Urinary bladder (tissue), 3 donors: ENCODE measurements at regions not wholly inside any gene's neighbourhood (a gene's known extent, or its start where the extent isn't known, plus 50 kb on each side); places are given as distances from the start of the nearest gene placed in this dataset.

Source experiments
- DNase-seq: peaks from one replicate; pipeline ENCODE4 v3.0.0-alpha.2; 2015; ENCODE audit errors: extremely low spot score
- H3K27ac ChIP-seq: one replicate; pipeline ENCODE4 v1.5.1; 2013; ENCODE audit warnings: low read depth, mild to moderate bottlenecking, moderate library complexity
- H3K36me3 ChIP-seq: one replicate; pipeline ENCODE4 v1.6.1; 2013; ENCODE audit warnings: mild to moderate bottlenecking, moderate library complexity; ENCODE audit not compliant: insufficient read depth
- H3K4me1 ChIP-seq: one replicate; pipeline ENCODE4 v1.6.1; 2013; ENCODE audit warnings: mild to moderate bottlenecking, moderate library complexity; ENCODE audit not compliant: insufficient read depth
- H3K4me3 ChIP-seq: one replicate; pipeline ENCODE4 v1.5.1; 2013; ENCODE audit warnings: low read depth, low read length
- WGBS: extraction: QIAGEN DNeasy Blood & Tissue Kit; methylation state at CpG from one replicate; pipeline ENCODE4 v1.1.7; 2013; 5-methylcytosine and 5-hydroxymethylcytosine counted together
- donor health status: healthy with polysubstance abuse.
- donor health status: healthy.

- no peak for DNase-seq
- H3K36me3 ChIP-seq: no peaks in the 10 kb centered on the region
- H3K27ac ChIP-seq: no peak overlapping the region
Observed at GRCh38 chr10:94043431-94043990, 49.8 kb downstream of the PLCE1 start.

GRCh38 chr10:94046098-94046497, 52.4 kb downstream of the PLCE1 start:
- Histone ChIP-seq H3K27ac (no peak overlapping the region), H3K4me1 (no peaks in the 10 kb centered on the region), H3K4me3 (no peak overlapping the region), H3K36me3 (no peaks in the 10 kb centered on the region)
- no peak for DNase-seq
- 23% methylated on average over 1 of the region's 1 CpG for WGBS

More at GRCh38 chr10:94043431-94043990, 49.8 kb downstream of the PLCE1 start:
- no peaks in the 10 kb centered on the region for H3K4me1 ChIP-seq
- no peak overlapping the region for H3K4me3 ChIP-seq

- 90% methylated on average over 3 of the region's 3 CpGs for WGBS
- H3K27ac ChIP-seq: no peak overlapping the region
Observed at GRCh38 chr10:94047293-94047692, 53.6 kb downstream of the PLCE1 start.

GRCh38 chr10:94049911-94050310, 56.2 kb downstream of the PLCE1 start:
- no peak overlapping the region for H3K27ac ChIP-seq
- 66% methylated on average over 4 of the region's 4 CpGs for WGBS
- no peaks in the 10 kb centered on the region for H3K4me1 ChIP-seq
- H3K36me3 ChIP-seq: no peaks in the 10 kb centered on the region
- no peak overlapping the region for H3K4me3 ChIP-seq
- DNase-seq: no peak

More at GRCh38 chr10:94047293-94047692, 53.6 kb downstream of the PLCE1 start:
- Histone ChIP-seq H3K4me3 (no peak overlapping the region), H3K4me1 (no peaks in the 10 kb centered on the region), H3K36me3 (no peaks in the 10 kb centered on the region)
- no peak for DNase-seq

GRCh38 chr10:94052281-94052680, 58.5 kb downstream of the PLCE1 start:
- Histone ChIP-seq H3K4me3 (no peak overlapping the region), H3K36me3 (no peaks in the 10 kb centered on the region), H3K4me1 (no peaks in the 10 kb centered on the region), H3K27ac (no peak overlapping the region)
- 86% methylated on average over 1 of the region's 1 CpG for WGBS
- no peak for DNase-seq

- WGBS: 66% methylated on average over 11 of the region's 11 CpGs
- no peak for DNase-seq
- no peak overlapping the region for H3K4me3 ChIP-seq
- H3K4me1 ChIP-seq: no peaks in the 10 kb centered on the region
- no peaks in the 10 kb centered on the region for H3K36me3 ChIP-seq
- no peak overlapping the region for H3K27ac ChIP-seq
Observed at GRCh38 chr10:94052866-94053791, 59.4 kb downstream of the PLCE1 start.

- 91% methylated on average over 3 of the region's 3 CpGs for WGBS
- Histone ChIP-seq H3K36me3 (no peaks in the 10 kb centered on the region), H3K4me1 (no peaks in the 10 kb centered on the region), H3K4me3 (no peak overlapping the region), H3K27ac (no peak overlapping the region)
- DNase-seq: no peak
Observed at GRCh38 chr10:94059178-94059883, 65.6 kb downstream of the PLCE1 start.

- DNase-seq: no peak
- no peaks in the 10 kb centered on the region for H3K36me3 ChIP-seq
- H3K4me3 ChIP-seq: no peak overlapping the region
- H3K27ac ChIP-seq: no peak overlapping the region
- no peaks in the 10 kb centered on the region for H3K4me1 ChIP-seq
- whole genome bisulfite sequencing: 91% methylated on average over 2 of the region's 2 CpGs
Observed at GRCh38 chr10:94061026-94061425, 67.3 kb downstream of the PLCE1 start.

- WGBS: 90% methylated on average over 2 of the region's 2 CpGs
- DNase-seq: no peak
- Histone ChIP-seq H3K4me3 (no peak overlapping the region), H3K27ac (no peak overlapping the region), H3K4me1 (no peaks in the 10 kb centered on the region), H3K36me3 (no peaks in the 10 kb centered on the region)
Observed at GRCh38 chr10:94062611-94063010, 68.9 kb downstream of the PLCE1 start.

GRCh38 chr10:94065362-94065761, 71.6 kb downstream of the PLCE1 start:
- no peaks in the 10 kb centered on the region for H3K36me3 ChIP-seq
- no peaks in the 10 kb centered on the region for H3K4me1 ChIP-seq
- H3K27ac ChIP-seq: no peak overlapping the region
- no peak for DNase-seq
- H3K4me3 ChIP-seq: no peak overlapping the region
- WGBS: 70% methylated on average over 3 of the region's 3 CpGs

GRCh38 chr10:94065787-94066186, 72.1 kb downstream of the PLCE1 start:
- Histone ChIP-seq H3K27ac (no peak overlapping the region), H3K4me1 (no peaks in the 10 kb centered on the region), H3K4me3 (no peak overlapping the region), H3K36me3 (no peaks in the 10 kb centered on the region)
- DNase-seq: no peak

- no peaks in the 10 kb centered on the region for H3K4me1 ChIP-seq
- H3K4me3 ChIP-seq: no peak overlapping the region
- no peak for DNase-seq
- H3K36me3 ChIP-seq: no peaks in the 10 kb centered on the region
- WGBS: 30% methylated on average over 6 of the region's 6 CpGs
- H3K27ac ChIP-seq: no peak overlapping the region
Observed at GRCh38 chr10:94066411-94066810, 72.7 kb downstream of the PLCE1 start.

GRCh38 chr10:94069884-94070283, 76.2 kb downstream of the PLCE1 start:
- no peak overlapping the region for H3K27ac ChIP-seq
- no peak for DNase-seq
- no peaks in the 10 kb centered on the region for H3K36me3 ChIP-seq
- WGBS: 50% methylated on average over 2 of the region's 2 CpGs
- H3K4me1 ChIP-seq: no peaks in the 10 kb centered on the region
- no peak overlapping the region for H3K4me3 ChIP-seq

- no peak overlapping the region for H3K4me3 ChIP-seq
- H3K36me3 ChIP-seq: no peaks in the 10 kb centered on the region
- WGBS: 83% methylated on average over 1 of the region's 1 CpG
- no peak overlapping the region for H3K27ac ChIP-seq
- DNase-seq: no peak
- no peaks in the 10 kb centered on the region for H3K4me1 ChIP-seq
Observed at GRCh38 chr10:94074462-94074861, 80.7 kb downstream of the PLCE1 start.
